ENCODE measurements at regions not wholly inside any gene's neighbourhood (a gene's known extent, or its start where the extent isn't known, plus 50 kb on each side); places are given as distances from the start of the nearest gene placed in this dataset.

- no peak for DNase-seq (ENCODE audit: low spot score)
Measured at GRCh38 chr10:10942441-10942840, 75.2 kb upstream of the CELF2 start.

- no peak for DNase-seq (ENCODE audit: low spot score)
Measured at GRCh38 chr10:10946081-10946480, 71.6 kb upstream of the CELF2 start.

GRCh38 chr10:10946801-10947200 lies 70.9 kb upstream of the CELF2 start:
- no peak for DNase-seq (ENCODE audit: low spot score)

- no peak for DNase-seq (ENCODE audit: low spot score)
Measured at GRCh38 chr10:10951675-10952074, 66.0 kb upstream of the CELF2 start.

GRCh38 chr10:10952800-10953199 lies 64.9 kb upstream of the CELF2 start:
- no peak for DNase-seq (ENCODE audit: low spot score)

GRCh38 chr10:10956681-10957542 lies 60.8 kb upstream of the CELF2 start:
- DNase-seq (ENCODE audit: low spot score) = no peak

GRCh38 chr10:10958041-10958440 lies 59.6 kb upstream of the CELF2 start:
- DNase-seq (ENCODE audit: low spot score) = no peak

GRCh38 chr10:10959666-10960065 lies 58.0 kb upstream of the CELF2 start:
- DNase-seq (ENCODE audit: low spot score) = no peak

GRCh38 chr10:10960534-10960933 lies 57.1 kb upstream of the CELF2 start:
- no peak for DNase-seq (ENCODE audit: low spot score)

- DNase-seq (ENCODE audit: low spot score) = no peak
Measured at GRCh38 chr10:10961072-10961471, 56.6 kb upstream of the CELF2 start.

- no peak for DNase-seq (ENCODE audit: low spot score)
Measured at GRCh38 chr10:10967029-10967428, 50.6 kb upstream of the CELF2 start.

- no peak for DNase-seq (ENCODE audit: low spot score)
Measured at GRCh38 chr10:10967581-10968256, 50.0 kb upstream of the CELF2 start.
